Fibroblast of lung (primary cell): ENCODE measurements at regions not wholly inside any gene's neighbourhood (a gene's known extent, or its start where the extent isn't known, plus 50 kb on each side); places are given as distances from the start of the nearest gene placed in this dataset.
"Not testable (repeated sequence)": the region's sequence is repeated elsewhere in the genome, so short reads cannot be mapped to it uniquely, and the experiment has no call there.

ENCODE experiments used
- EZH2 ChIP-seq: IDR thresholded peaks from 2 replicates; pipeline ENCODE4 v1.5.1; 2012; ENCODE audit warnings: low read length, control low read depth, mild to moderate bottlenecking; ENCODE audit errors: missing control alignments
- TF ChIP-seq, protein P1 (sequence below), 2 donors: IDR thresholded peaks in 1 of 2; conservative IDR thresholded peaks in 1 of 2; 1 replicate in 1 of 2; 2 replicates in 1 of 2; pipeline ENCODE4 v1.5.1; 2011 to 2012; ENCODE audit warnings: low read length in 2 of 2, control low read depth in 1 of 2, inconsistent platforms in 1 of 2, low read depth in 1 of 2, mild to moderate bottlenecking in 1 of 2

DNA sequence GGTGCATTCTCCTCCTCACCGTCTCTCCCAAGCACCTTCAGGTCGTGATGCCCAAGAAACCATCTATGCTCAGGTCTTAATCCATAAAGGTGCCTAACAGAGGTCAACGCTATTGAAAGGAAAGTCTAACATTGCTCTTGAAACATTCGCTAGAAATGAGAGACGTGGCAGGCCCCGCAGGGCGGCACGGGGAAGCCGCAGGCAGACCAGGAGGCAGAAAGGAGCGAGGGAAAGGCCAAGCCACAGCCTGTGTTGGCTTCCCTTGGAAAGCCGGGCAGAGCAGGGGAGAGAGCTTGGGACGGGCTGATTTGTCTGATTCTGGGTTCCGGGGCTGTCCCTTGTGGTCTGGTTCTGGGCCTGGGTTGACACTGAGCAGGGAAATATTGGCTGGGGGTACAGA, 192.8 kb upstream of the ZNG1E start:
- TF ChIP-seq, protein P1, sequence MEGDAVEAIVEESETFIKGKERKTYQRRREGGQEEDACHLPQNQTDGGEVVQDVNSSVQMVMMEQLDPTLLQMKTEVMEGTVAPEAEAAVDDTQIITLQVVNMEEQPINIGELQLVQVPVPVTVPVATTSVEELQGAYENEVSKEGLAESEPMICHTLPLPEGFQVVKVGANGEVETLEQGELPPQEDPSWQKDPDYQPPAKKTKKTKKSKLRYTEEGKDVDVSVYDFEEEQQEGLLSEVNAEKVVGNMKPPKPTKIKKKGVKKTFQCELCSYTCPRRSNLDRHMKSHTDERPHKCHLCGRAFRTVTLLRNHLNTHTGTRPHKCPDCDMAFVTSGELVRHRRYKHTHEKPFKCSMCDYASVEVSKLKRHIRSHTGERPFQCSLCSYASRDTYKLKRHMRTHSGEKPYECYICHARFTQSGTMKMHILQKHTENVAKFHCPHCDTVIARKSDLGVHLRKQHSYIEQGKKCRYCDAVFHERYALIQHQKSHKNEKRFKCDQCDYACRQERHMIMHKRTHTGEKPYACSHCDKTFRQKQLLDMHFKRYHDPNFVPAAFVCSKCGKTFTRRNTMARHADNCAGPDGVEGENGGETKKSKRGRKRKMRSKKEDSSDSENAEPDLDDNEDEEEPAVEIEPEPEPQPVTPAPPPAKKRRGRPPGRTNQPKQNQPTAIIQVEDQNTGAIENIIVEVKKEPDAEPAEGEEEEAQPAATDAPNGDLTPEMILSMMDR (conservative IDR thresholded peaks at IDR 0.05 in 1 of 2, IDR thresholded peaks at IDR 0.05 in 1 of 2; ENCODE audit: low read depth in 1 of 2, low read length in 2 of 2) = not testable (repeated sequence)
- not testable (repeated sequence) for TF ChIP-seq EZH2
